Mucosa of descending colon (tissue), 3 donors: ENCODE measurements at regions not wholly inside any gene's neighbourhood (a gene's known extent, or its start where the extent isn't known, plus 50 kb on each side); places are given as distances from the start of the nearest gene placed in this dataset.
A peak's percentile ranks its signal among the peaks of the same experiment; 100 is the strongest.

Experiments used
- ATAC-seq: fragments of 200-7000 bp; cut with Tn5 transposase; one replicate; pipeline ENCODE4 v1.9.1; 2020; ENCODE audit warnings: mild to moderate bottlenecking, moderate library complexity
- DNase-seq, 3 donors: peaks; one replicate each; pipeline ENCODE4 v3.0.0-alpha.2; 2020
- H3K36me3 ChIP-seq: fragments of 200-600 bp; one replicate; pipeline ENCODE4 v1.8.0; 2021; ENCODE audit warnings: low read depth, mild to moderate bottlenecking
- H3K4me1 ChIP-seq: fragments of 200-600 bp; one replicate; pipeline ENCODE4 v1.8.0; 2021; ENCODE audit warnings: low read depth, mild to moderate bottlenecking
- H3K4me3 ChIP-seq: fragments of 200-600 bp; one replicate; pipeline ENCODE4 v1.8.0; 2021; ENCODE audit warnings: mild to moderate bottlenecking
- H3K9me3 ChIP-seq: fragments of 200-600 bp; one replicate; pipeline ENCODE4 v1.8.0; 2021; ENCODE audit warnings: mild to moderate bottlenecking
- intact Hi-C, 2 donors: fragments of 100-400 bp; cut with DNase I in 1 of 2; cut with micrococcal nuclease in 1 of 2; formaldehyde crosslinking; loops; one replicate each; pipeline versions ENCODE4 v1.11.0 to v1.11.1; 2022; cut with DNase I, micrococcal nuclease
- TF ChIP-seq, protein P1 (sequence below): fragments of 200-600 bp; IDR thresholded peaks from one replicate; pipeline ENCODE4 v1.8.0; 2022; ENCODE audit warnings: antibody characterized with exemption, mild to moderate bottlenecking
- donor health status: DM: no; HTN: no; CAD: no; lungs with moderate emphysema.
- donor health status: DM: no; HTN: no; CAD: no.
- donor health status: DM: no; HTN: yes; CAD: no.

DNA sequence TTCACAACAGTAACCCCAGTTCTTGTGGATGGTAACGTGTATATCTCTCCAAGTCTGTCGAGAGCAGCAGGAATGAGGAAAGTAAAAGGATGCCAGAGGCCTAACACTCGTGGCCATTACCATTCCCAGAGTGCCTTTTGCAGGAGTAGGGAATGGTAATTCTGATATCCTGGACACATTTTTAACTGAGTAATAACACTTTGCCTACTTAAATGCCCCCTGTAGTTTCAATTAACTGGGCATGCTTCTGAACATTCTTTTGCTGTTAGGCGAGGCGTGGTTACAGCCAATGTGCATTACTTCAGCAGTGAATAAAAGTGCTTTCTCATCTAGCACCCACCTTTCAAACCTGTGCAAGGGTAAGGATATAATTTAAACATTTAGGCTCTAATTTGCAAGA is 258.5 kb upstream of the ADGRL2 start:
- intact Hi-C loops: no loop called here
- H3K9me3 ChIP-seq: no peaks in the 10 kb centered on the region
- TF ChIP-seq, protein P1, sequence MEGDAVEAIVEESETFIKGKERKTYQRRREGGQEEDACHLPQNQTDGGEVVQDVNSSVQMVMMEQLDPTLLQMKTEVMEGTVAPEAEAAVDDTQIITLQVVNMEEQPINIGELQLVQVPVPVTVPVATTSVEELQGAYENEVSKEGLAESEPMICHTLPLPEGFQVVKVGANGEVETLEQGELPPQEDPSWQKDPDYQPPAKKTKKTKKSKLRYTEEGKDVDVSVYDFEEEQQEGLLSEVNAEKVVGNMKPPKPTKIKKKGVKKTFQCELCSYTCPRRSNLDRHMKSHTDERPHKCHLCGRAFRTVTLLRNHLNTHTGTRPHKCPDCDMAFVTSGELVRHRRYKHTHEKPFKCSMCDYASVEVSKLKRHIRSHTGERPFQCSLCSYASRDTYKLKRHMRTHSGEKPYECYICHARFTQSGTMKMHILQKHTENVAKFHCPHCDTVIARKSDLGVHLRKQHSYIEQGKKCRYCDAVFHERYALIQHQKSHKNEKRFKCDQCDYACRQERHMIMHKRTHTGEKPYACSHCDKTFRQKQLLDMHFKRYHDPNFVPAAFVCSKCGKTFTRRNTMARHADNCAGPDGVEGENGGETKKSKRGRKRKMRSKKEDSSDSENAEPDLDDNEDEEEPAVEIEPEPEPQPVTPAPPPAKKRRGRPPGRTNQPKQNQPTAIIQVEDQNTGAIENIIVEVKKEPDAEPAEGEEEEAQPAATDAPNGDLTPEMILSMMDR: no peak
- ATAC-seq (no peak), DNase-seq (no peak)
- H3K4me3 ChIP-seq: no peak overlapping the region
- H3K36me3 ChIP-seq: no peaks in the 10 kb centered on the region
- no peaks in the 10 kb centered on the region for H3K4me1 ChIP-seq

DNA sequence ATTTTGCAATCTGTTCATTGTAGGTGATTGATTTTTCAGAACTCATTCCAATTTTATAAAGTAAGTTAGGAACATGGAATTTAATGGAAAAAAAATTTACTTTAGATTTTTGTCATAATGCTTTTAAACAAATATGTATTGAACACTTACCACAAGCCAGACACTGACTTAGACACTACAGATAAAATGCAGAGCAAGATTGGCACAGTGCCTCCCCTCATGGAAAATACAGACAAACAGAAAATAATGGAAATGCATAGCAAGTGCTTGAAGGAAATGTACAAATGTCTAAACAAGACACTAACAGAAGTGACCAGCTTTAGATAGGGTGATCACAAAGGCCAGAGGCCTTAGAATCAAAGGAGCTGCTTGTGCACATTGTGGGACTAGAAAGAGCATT is 260.5 kb upstream of the ADGRL2 start:
- DNase-seq (no peak), ATAC-seq (no peak)
- H3K9me3 ChIP-seq: no peaks in the 10 kb centered on the region
- H3K36me3 ChIP-seq: no peaks in the 10 kb centered on the region
- no peak overlapping the region for H3K4me3 ChIP-seq
- H3K4me1 ChIP-seq: no peaks in the 10 kb centered on the region
- intact Hi-C loops: no loop called here
- TF ChIP-seq, protein P1: no peak

DNA sequence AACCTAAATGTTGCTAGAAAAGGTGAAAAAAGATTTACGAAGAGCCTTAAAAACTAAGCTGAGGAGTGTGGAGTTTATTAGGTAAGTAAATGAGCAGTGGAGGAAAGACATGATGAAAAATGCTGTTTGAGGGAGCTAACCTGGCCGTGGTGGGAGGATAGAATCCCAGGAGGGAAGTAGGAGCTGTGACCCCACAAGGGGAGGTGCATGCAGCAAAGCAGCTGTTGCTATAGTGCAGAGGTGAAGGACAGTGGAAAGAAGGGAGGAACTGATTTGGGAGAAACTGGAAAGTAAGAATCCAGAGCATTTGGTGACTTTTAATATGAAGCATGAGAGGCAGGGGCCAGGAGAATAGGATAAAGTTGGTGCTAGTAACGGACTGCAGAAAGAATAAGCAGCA is 271.7 kb upstream of the ADGRL2 start:
- intact Hi-C loops: no loop called here
- H3K4me3 ChIP-seq: no peak overlapping the region
- no peak for ATAC-seq
- H3K4me1 ChIP-seq: no peaks in the 10 kb centered on the region
- TF ChIP-seq, protein P1: no peak
- H3K9me3 ChIP-seq: no peaks in the 10 kb centered on the region
- no peaks in the 10 kb centered on the region for H3K36me3 ChIP-seq
- no peak for DNase-seq

DNA sequence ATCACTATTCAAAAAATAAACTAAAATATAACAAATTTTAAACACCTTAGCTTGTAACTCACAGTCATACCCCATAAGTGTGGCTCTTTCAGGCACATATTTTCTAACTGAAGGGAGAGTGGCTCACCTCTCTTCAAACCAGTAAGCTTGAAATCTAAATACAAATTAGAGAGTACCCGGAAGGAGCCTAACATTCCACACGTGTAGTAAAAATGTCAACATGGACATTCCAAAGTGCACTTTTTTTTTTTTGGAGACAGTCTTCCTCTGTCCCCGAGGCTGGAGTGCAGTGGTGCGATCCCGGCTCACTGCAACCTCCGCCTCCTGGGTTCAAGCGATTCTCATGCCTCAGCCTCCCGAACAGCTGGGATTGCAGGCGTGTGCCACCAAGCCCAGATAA is 275.6 kb upstream of the ADGRL2 start:
- intact Hi-C loops: no loop called here
- ATAC-seq: no peak
- no peaks in the 10 kb centered on the region for H3K36me3 ChIP-seq

DNA sequence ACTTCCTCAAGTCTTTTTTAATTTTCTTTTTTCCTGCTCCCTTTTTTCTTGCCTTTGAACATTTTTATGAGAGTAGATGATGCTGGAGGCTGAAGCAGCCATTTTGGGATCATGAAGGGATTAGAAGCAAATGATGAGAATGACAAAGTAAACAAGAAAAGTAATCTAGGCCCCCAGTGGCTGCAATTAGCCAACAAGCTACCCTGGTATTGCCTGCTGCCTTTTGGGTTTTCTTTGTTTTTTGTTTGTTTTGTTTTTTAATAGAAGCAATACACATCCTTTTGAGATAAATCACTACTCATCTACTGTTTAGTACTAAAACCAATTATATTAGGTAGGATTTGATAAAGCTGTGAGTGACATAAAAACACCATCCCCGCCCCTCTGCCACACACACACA is 280.7 kb upstream of the ADGRL2 start:
- intact Hi-C loops: no loop called here
- TF ChIP-seq, protein P1: no peak
- DNase-seq: no peak
- ATAC-seq: no peak
- Histone ChIP-seq H3K4me1 (no peaks in the 10 kb centered on the region), H3K9me3 (no peaks in the 10 kb centered on the region), H3K36me3 (no peaks in the 10 kb centered on the region), H3K4me3 (no peak overlapping the region)

More for the DNA sequence above, 275.6 kb upstream of the ADGRL2 start:
- DNase-seq: no peak
- Histone ChIP-seq H3K4me1 (no peaks in the 10 kb centered on the region), H3K9me3 (no peaks in the 10 kb centered on the region), H3K4me3 (no peak overlapping the region)
- TF ChIP-seq, protein P1: no peak

DNA sequence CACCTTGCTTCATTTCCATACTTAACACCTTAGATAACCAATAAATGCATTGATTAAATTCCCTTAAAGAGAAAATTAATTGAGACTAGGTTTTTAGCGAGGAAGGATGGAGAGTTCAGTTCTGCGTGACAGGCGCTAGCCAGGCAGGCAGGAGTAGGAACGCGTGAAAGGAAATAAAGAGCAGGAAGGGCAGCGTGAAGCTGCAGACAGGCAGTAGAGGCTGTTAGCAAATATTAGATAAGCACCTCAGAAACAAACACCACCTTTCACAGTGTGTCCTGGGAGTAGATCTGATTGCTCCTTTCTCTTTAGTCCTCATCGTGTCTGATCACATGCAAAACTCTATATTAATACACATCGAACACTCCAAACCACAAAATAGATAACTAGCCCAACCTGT is 282.7 kb upstream of the ADGRL2 start:
- H3K4me1 ChIP-seq: no peaks in the 10 kb centered on the region
- H3K36me3 ChIP-seq: no peaks in the 10 kb centered on the region
- DNase-seq: peak in 1 of 3 donors; percentile 5
- intact Hi-C loops: no loop called here
- ATAC-seq: peak; percentile 64
- TF ChIP-seq, protein P1: no peak
- no peak overlapping the region for H3K4me3 ChIP-seq
- H3K9me3 ChIP-seq: no peaks in the 10 kb centered on the region
